ENCODE measurements at regions not wholly inside any gene's neighbourhood (a gene's known extent, or its start where the extent isn't known, plus 50 kb on each side); places are given as distances from the start of the nearest gene placed in this dataset.

- TF ChIP-seq, protein P1, sequence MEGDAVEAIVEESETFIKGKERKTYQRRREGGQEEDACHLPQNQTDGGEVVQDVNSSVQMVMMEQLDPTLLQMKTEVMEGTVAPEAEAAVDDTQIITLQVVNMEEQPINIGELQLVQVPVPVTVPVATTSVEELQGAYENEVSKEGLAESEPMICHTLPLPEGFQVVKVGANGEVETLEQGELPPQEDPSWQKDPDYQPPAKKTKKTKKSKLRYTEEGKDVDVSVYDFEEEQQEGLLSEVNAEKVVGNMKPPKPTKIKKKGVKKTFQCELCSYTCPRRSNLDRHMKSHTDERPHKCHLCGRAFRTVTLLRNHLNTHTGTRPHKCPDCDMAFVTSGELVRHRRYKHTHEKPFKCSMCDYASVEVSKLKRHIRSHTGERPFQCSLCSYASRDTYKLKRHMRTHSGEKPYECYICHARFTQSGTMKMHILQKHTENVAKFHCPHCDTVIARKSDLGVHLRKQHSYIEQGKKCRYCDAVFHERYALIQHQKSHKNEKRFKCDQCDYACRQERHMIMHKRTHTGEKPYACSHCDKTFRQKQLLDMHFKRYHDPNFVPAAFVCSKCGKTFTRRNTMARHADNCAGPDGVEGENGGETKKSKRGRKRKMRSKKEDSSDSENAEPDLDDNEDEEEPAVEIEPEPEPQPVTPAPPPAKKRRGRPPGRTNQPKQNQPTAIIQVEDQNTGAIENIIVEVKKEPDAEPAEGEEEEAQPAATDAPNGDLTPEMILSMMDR (IDR thresholded peaks at IDR 0.05) = no peak
- TF ChIP-seq POLR2A (IDR thresholded peaks at IDR 0.05) = no peak
These were observed 329.0 kb upstream of the SFSWAP start for GRCh38 chr12:131381716-131382430.

All from adrenal gland (tissue), 5 donors.